SK-N-SH treated with all-trans-retinoic acid at 6 μM for 48 hours (cell line): ENCODE measurements at regions not wholly inside any gene's neighbourhood (a gene's known extent, or its start where the extent isn't known, plus 50 kb on each side); places are given as distances from the start of the nearest gene placed in this dataset.

Experiments
- ATAC-seq: fragments of 200-7000 bp; cut with Tn5 transposase; 3 replicates; pipeline ENCODE4 v1.9.1; 2020; ENCODE audit warnings: mild to moderate bottlenecking, moderate library complexity
- ARNTL ChIP-seq: fragments of 450-650 bp; formaldehyde crosslinking; IDR thresholded peaks from 2 replicates; pipeline ENCODE4 v1.5.0; 2020; ENCODE audit warnings: low read depth, mild to moderate bottlenecking, moderate library complexity, borderline replicate concordance
- BACH2 ChIP-seq: fragments of 250-450 bp; sonication (Bioruptor Pico); IDR thresholded peaks from 2 replicates; pipeline ENCODE4 v1.9.0; 2021; ENCODE audit warnings: mild to moderate bottlenecking, borderline replicate concordance
- CREB5 ChIP-seq: fragments of 250-450 bp; sonication (Bioruptor Pico); IDR thresholded peaks from 2 replicates; pipeline ENCODE4 v1.5.1; 2020; ENCODE audit warnings: low read depth, mild to moderate bottlenecking, moderate library complexity
- CSDC2 ChIP-seq: fragments of 250-450 bp; sonication (Bioruptor Pico); IDR thresholded peaks from 2 replicates; pipeline ENCODE4 v1.5.0; 2020; ENCODE audit warnings: mild to moderate bottlenecking, moderate library complexity
- CSRNP3 ChIP-seq: fragments of 250-450 bp; sonication (Bioruptor Pico); IDR thresholded peaks from 2 replicates; pipeline ENCODE4 v1.5.1; 2021; ENCODE audit warnings: mild to moderate bottlenecking, moderate library complexity
- ESRRG ChIP-seq: fragments of 250-450 bp; sonication (Bioruptor Pico); IDR thresholded peaks from 2 replicates; pipeline ENCODE4 v1.6.1; 2021; ENCODE audit warnings: mild to moderate bottlenecking
- GLIS3 ChIP-seq: fragments of 250-450 bp; sonication (Bioruptor Pico); IDR thresholded peaks from 2 replicates; pipeline ENCODE4 v1.5.0; 2020; ENCODE audit warnings: mild to moderate bottlenecking, moderate library complexity
- OSR1 ChIP-seq: fragments of 250-450 bp; sonication (Bioruptor Pico); IDR thresholded peaks from 2 replicates; pipeline ENCODE4 v1.8.0; 2022; ENCODE audit warnings: moderate library complexity, mild to moderate bottlenecking, inconsistent platforms
- PATZ1 ChIP-seq: fragments of 250-450 bp; sonication (Bioruptor Pico); IDR thresholded peaks from 2 replicates; pipeline ENCODE4 v1.8.0; 2020; ENCODE audit warnings: mild to moderate bottlenecking, moderate library complexity, borderline replicate concordance
- POU6F1 ChIP-seq: fragments of 250-450 bp; sonication (Bioruptor Pico); IDR thresholded peaks from 2 replicates; pipeline ENCODE4 v1.8.0; 2021; ENCODE audit warnings: low read depth, mild to moderate bottlenecking, moderate library complexity, borderline replicate concordance
- RARB ChIP-seq: fragments of 250-450 bp; sonication (Bioruptor Pico); IDR thresholded peaks from 2 replicates; pipeline ENCODE4 v1.8.0; 2021; ENCODE audit warnings: mild to moderate bottlenecking, moderate library complexity
- SNAI2 ChIP-seq: fragments of 250-450 bp; sonication (Bioruptor Pico); IDR thresholded peaks from 2 replicates; pipeline ENCODE4 v1.5.0; 2020; ENCODE audit warnings: mild to moderate bottlenecking, moderate library complexity
- TCF4 ChIP-seq: fragments of 250-450 bp; sonication (Bioruptor Pico); IDR thresholded peaks from 2 replicates; pipeline ENCODE4 v1.8.0; 2021; ENCODE audit warnings: mild to moderate bottlenecking, moderate library complexity, borderline replicate concordance
- TOX ChIP-seq: fragments of 250-450 bp; sonication (Bioruptor Pico); IDR thresholded peaks from 2 replicates; pipeline ENCODE4 v1.8.0; 2021; ENCODE audit warnings: mild to moderate bottlenecking, moderate library complexity, borderline replicate concordance
- ZC3H10 ChIP-seq: fragments of 250-450 bp; sonication (Bioruptor Pico); IDR thresholded peaks from 2 replicates; pipeline ENCODE4 v1.5.1; 2021; ENCODE audit warnings: mild to moderate bottlenecking, moderate library complexity
- ZFP3 ChIP-seq: fragments of 250-450 bp; sonication (Bioruptor Pico); IDR thresholded peaks from 2 replicates; pipeline ENCODE4 v1.5.0; 2020; ENCODE audit warnings: mild to moderate bottlenecking, moderate library complexity
- ZFP30 ChIP-seq: fragments of 450-650 bp; formaldehyde crosslinking; IDR thresholded peaks from 2 replicates; pipeline ENCODE4 v1.5.0; 2022; ENCODE audit warnings: mild to moderate bottlenecking, moderate library complexity
- ZNF8 ChIP-seq: fragments of 450-650 bp; formaldehyde crosslinking; IDR thresholded peaks from 2 replicates; pipeline ENCODE4 v1.5.0; 2020; ENCODE audit warnings: mild to moderate bottlenecking, moderate library complexity

GRCh38 chr1:90155721-90156487, 161.0 kb downstream of the ZNF326 start (continued):
- no peak for TF ChIP-seq POU6F1 (CRISPR knock-in tag)

GRCh38 chr1:90154711-90155110, 159.8 kb downstream of the ZNF326 start:
- no peak for TF ChIP-seq OSR1
- no peak for TF ChIP-seq ZFP30 (CRISPR knock-in tag)
- TF ChIP-seq ESRRG (CRISPR knock-in tag): no peak
- TF ChIP-seq ZFP3: no peak
- no peak for TF ChIP-seq SNAI2 (CRISPR knock-in tag)
- TF ChIP-seq BACH2: no peak
- TF ChIP-seq ZC3H10 (CRISPR knock-in tag): no peak
- no peak for TF ChIP-seq CSRNP3
- no peak for TF ChIP-seq ARNTL (CRISPR knock-in tag)
- TF ChIP-seq ZNF8: no peak
- no peak for TF ChIP-seq CREB5 (CRISPR knock-in tag)
- TF ChIP-seq PATZ1: no peak
- TF ChIP-seq CSDC2 (CRISPR knock-in tag): no peak
- TF ChIP-seq RARB (CRISPR knock-in tag): no peak
- no peak for TF ChIP-seq GLIS3 (CRISPR knock-in tag)
- ATAC-seq: no peak

- TF ChIP-seq TOX (CRISPR knock-in tag) (no peak), RARB (CRISPR knock-in tag) (no peak), ZFP30 (CRISPR knock-in tag) (no peak), CREB5 (CRISPR knock-in tag) (no peak), CSDC2 (CRISPR knock-in tag) (no peak), BACH2 (no peak)
- ATAC-seq: no peak
These were observed 154.2 kb downstream of the ZNF326 start for GRCh38 chr1:90149101-90149500.

GRCh38 chr1:90147093-90147492, 152.2 kb downstream of the ZNF326 start:
- TF ChIP-seq TCF4 (no peak), ESRRG (CRISPR knock-in tag) (no peak), PATZ1 (no peak), BACH2 (no peak), RARB (CRISPR knock-in tag) (no peak), ZC3H10 (CRISPR knock-in tag) (no peak), ARNTL (CRISPR knock-in tag) (no peak), ZNF8 (no peak)
- ATAC-seq: no peak
